ENCODE measurements at regions not wholly inside any gene's neighbourhood (a gene's known extent, or its start where the extent isn't known, plus 50 kb on each side); places are given as distances from the start of the nearest gene placed in this dataset.

GRCh38 chr15:68874788-68875187, 54.1 kb upstream of the ANP32A start:
- no peak for DNase-seq
- WGBS (ENCODE audit: low lambda C conversion rate) = 88% methylated on average over 7 of the region's 7 CpGs
- H3K9me3 ChIP-seq = no peaks in the 10 kb centered on the region
- POLR2A ChIA-PET = interaction anchor here (1.5 kb wide), 1 partner anchor 144 kb away, joined by 4 read pairs; no protein-coding TSS in a partner anchor
- no peaks in the 10 kb centered on the region for H4K20me1 ChIP-seq (ENCODE audit: insufficient read depth)
- no peak overlapping the region for H3K4me2 ChIP-seq
- no peak overlapping the region for H3K9ac ChIP-seq
- TF ChIP-seq GATA2 (CRISPR knock-in tag; IDR thresholded peaks at IDR 0.05) = no peak
- TF ChIP-seq IRF3 (IDR thresholded peaks at IDR 0.05; ENCODE audit: low read depth, low read length) = no peak
- no peak for TF ChIP-seq NRF1 (IDR thresholded peaks at IDR 0.05; ENCODE audit: low read depth, low read length)
- no peak for TF ChIP-seq TCF12 (IDR thresholded peaks at IDR 0.05)
- TF ChIP-seq POLR2AphosphoS5 (IDR thresholded peaks at IDR 0.05; ENCODE audit: low read depth, low read length) = no peak
- TF ChIP-seq CTCF (IDR thresholded peaks at IDR 0.05) = no peak
- TF ChIP-seq TEAD4 (IDR thresholded peaks at IDR 0.05; ENCODE audit: borderline replicate concordance, insufficient read depth) = no peak
- no peak for TF ChIP-seq TAF1 (IDR thresholded peaks at IDR 0.05; ENCODE audit: borderline replicate concordance, low read depth, low read length)
- no peak for TF ChIP-seq YY1 (IDR thresholded peaks at IDR 0.05; ENCODE audit: low read depth)
- H3F3A ChIP-seq (replicated peaks; ENCODE audit: insufficient read depth) = no peaks in the 10 kb centered on the region
- CTCF ChIA-PET = interaction anchor here (0.9 to 8.4 kb wide), 42 partner anchors 12 to 622 kb away, joined by 3 to 137 read pairs (median 6); no protein-coding TSS in a partner anchor
- H3K27ac ChIP-seq (ENCODE audit: low read depth in 2 of 2, low read length in 1 of 2) = no peak overlapping the region
- peaks cover 19% of the 10 kb centered on the region; the same call in 1 of the 2 replicates for H3K27me3 ChIP-seq (ENCODE audit: insufficient read depth)
- no peaks in the 10 kb centered on the region for H3K79me2 ChIP-seq (ENCODE audit: insufficient read depth)
- H3K4me1 ChIP-seq (ENCODE audit: control insufficient read depth in 1 of 2, insufficient read depth in 2 of 2, low read depth in 1 of 2, low read length in 1 of 2) = no peaks in the 10 kb centered on the region
- H3K4me3 ChIP-seq (ENCODE audit: low read depth in 2 of 2, low read length in 1 of 2) = no peak overlapping the region
- no peaks in the 10 kb centered on the region for H3K9me2 ChIP-seq
- H3K36me3 ChIP-seq (replicated peaks in 1 of 2; ENCODE audit: control insufficient read depth in 1 of 2, insufficient read depth in 2 of 2, low read length in 1 of 2) = no peaks in the 10 kb centered on the region
- H2AFZ ChIP-seq (ENCODE audit: low read depth) = no peak overlapping the region

- POLR2A ChIA-PET = interaction anchor here (0.6 to 1.5 kb wide), 3 partner anchors 58 to 145 kb away, joined by 3 to 4 read pairs (median 3); no protein-coding TSS in a partner anchor
- Histone ChIP-seq H3K9ac (no peak overlapping the region), H3K9me3 (no peaks in the 10 kb centered on the region), H3K27me3 (ENCODE audit: insufficient read depth) (peaks cover 11% of the 10 kb centered on the region; the same call in 1 of the 2 replicates), H3K36me3 (replicated peaks in 1 of 2; ENCODE audit: control insufficient read depth in 1 of 2, insufficient read depth in 2 of 2, low read length in 1 of 2) (no peaks in the 10 kb centered on the region), H3K4me1 (ENCODE audit: control insufficient read depth in 1 of 2, insufficient read depth in 2 of 2, low read depth in 1 of 2, low read length in 1 of 2) (no peaks in the 10 kb centered on the region), H3K79me2 (ENCODE audit: insufficient read depth) (no peaks in the 10 kb centered on the region), H3K4me3 (ENCODE audit: low read depth in 2 of 2, low read length in 1 of 2) (peak overlapping the region in 1 of 2 experiments; percentile 52; a peak in 2 of 4 replicates), H4K20me1 (ENCODE audit: insufficient read depth) (no peaks in the 10 kb centered on the region), H3K9me2 (no peaks in the 10 kb centered on the region), H3K4me2 (peak overlapping the region; percentile 65), H2AFZ (ENCODE audit: low read depth) (peak overlapping the region; percentile 75; the same call in 1 of the 2 replicates), H3K27ac (ENCODE audit: low read depth in 2 of 2, low read length in 1 of 2) (no peak overlapping the region), H3F3A (replicated peaks; ENCODE audit: insufficient read depth) (no peaks in the 10 kb centered on the region)
- WGBS (ENCODE audit: low lambda C conversion rate) = 34% methylated on average over 31 of the region's 31 CpGs
- CTCF ChIA-PET = interaction anchor here (0.7 to 8.4 kb wide), 96 partner anchors 8 to 622 kb away, joined by 3 to 137 read pairs (median 5); no protein-coding TSS in a partner anchor
- peak; percentile 78 for DNase-seq
- TF ChIP-seq IRF3 (IDR thresholded peaks at IDR 0.05; ENCODE audit: low read depth, low read length) (no peak), POLR2AphosphoS5 (IDR thresholded peaks at IDR 0.05; ENCODE audit: low read depth, low read length) (no peak), CTCF (IDR thresholded peaks at IDR 0.05) (peak; percentile 93), GATA2 (CRISPR knock-in tag; IDR thresholded peaks at IDR 0.05) (no peak), USF2 (IDR thresholded peaks at IDR 0.05; ENCODE audit: borderline replicate concordance, low read depth, low read length) (no peak), GABPA (IDR thresholded peaks at IDR 0.05; ENCODE audit: low read depth) (no peak), ELF1 (IDR thresholded peaks at IDR 0.05) (no peak), MXI1 (IDR thresholded peaks at IDR 0.05; ENCODE audit: low read depth, low read length) (peak; percentile 77; the same call in 1 of the 2 replicates), RFX5 (IDR thresholded peaks at IDR 0.05; ENCODE audit: low read length) (0 out of 2 replicates have a peak, but pooled peaks have one; percentile 43), MAX (IDR thresholded peaks at IDR 0.05; ENCODE audit: low read depth) (no peak), EZH2phosphoT487 (IDR thresholded peaks at IDR 0.05; ENCODE audit: borderline replicate concordance, low read depth) (no peak), NFIC (IDR thresholded peaks at IDR 0.05; ENCODE audit: borderline replicate concordance) (no peak), RXRA (IDR thresholded peaks at IDR 0.05; ENCODE audit: borderline replicate concordance, low read depth) (no peak)
Measured at GRCh38 chr15:68875377-68876116, 54.8 kb upstream of the SPESP1 start.
